Hematopoietic multipotent progenitor cell treated with erythropoietin and hydrocortisone succinate and interleukin-3 and kit ligand, for 17 days (in vitro differentiated cells): ENCODE measurements at regions not wholly inside any gene's neighbourhood (a gene's known extent, or its start where the extent isn't known, plus 50 kb on each side); places are given as distances from the start of the nearest gene placed in this dataset.

Source experiments
- DNase-seq: peaks from one replicate; pipeline ENCODE4 v3.0.0-alpha.2; 2015; ENCODE audit warnings: low spot score

GRCh38 chr14:97524589-97525319, 727.6 kb downstream of the VRK1 start:
- DNase-seq, result no peak

- DNase-seq, result no peak
Measured at GRCh38 chr14:97527993-97528392, 730.8 kb downstream of the VRK1 start.

DNA sequence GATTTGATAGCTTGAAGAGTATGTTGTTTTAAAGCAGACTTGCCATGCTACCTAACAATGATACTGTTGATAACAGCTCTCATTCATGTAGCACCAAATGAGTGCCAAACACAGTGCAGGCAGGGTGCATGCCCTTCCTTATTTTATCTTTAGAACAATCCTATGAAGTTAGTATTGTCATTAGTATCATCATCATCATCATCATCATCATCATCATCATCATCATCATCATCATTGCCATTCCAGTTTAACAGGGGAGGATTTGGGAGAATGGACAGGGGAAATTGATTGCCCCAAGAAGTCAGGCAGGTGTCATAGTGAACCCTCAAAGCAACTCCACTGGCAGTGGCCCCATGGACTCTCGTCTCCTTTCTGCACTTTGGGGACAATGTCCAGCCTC, 734.9 kb downstream of the VRK1 start:
- DNase-seq, result no peak

DNA sequence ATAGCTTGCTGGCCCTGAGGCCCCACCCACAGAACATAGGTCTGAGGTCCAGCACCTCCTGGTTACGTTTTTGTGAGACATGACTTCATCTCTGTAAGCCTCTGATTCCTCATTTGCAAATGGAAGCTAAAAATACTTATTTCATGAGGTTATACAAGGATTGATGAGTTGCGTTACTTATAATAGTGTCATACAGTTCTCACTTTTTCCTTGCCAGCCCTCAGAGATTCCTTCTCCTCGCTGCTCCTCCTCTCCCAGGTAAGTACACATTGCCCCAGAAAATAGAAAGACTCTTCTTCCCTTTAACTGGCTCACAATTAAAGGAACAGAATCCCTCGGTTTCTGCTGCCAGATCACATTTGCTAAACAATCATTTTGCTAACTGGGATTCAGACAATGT, 739.2 kb downstream of the VRK1 start:
- no peak for DNase-seq

GRCh38 chr14:97538749-97539410, 741.7 kb downstream of the VRK1 start:
- no peak for DNase-seq

DNA sequence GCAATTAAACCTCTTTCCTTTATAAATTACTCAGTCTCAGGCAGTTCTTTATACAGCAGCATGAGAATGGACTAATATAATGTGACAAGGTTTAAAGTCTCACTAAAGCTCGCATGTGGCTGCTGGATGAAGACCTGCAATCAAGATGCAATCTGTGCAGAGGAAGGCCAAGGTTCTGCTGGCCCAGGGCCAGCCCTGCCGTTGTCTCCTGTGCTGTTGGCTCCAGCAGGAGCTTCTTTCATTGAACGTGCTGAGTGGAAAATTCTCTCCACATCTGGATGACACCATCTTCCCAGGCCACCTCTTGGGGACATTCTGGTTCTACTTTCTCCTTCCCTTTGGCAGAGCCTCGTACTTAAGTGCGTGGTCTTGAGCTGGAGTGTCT, 742.2 kb downstream of the VRK1 start:
- no peak for DNase-seq

- DNase-seq, result no peak
Measured at GRCh38 chr14:97539884-97540283, 742.7 kb downstream of the VRK1 start.

GRCh38 chr14:97543221-97543620, 746.0 kb downstream of the VRK1 start:
- DNase-seq, result no peak

DNA sequence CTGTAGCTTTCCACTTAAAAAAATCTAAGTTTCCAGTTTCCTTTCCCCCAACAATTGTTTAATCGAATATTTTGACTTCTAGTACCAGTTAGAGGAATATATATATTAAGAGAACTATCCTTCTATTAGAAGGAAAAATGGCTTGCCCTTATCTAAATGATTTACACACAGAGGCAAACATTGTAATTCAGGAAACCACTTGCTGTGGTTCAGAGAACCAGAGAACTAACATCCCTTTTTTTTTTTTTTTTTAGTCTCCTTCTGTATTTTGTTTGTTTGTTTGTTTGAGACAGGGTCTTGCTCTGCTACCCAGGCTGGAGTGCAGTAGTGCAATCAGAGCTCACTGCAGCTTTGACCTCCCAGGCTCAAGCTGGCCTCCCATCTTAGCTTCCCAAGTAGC, 746.6 kb downstream of the VRK1 start:
- DNase-seq, result no peak

- no peak for DNase-seq
Measured at GRCh38 chr14:97544571-97544970, 747.4 kb downstream of the VRK1 start.

GRCh38 chr14:97546491-97547230, 749.5 kb downstream of the VRK1 start:
- DNase-seq, result no peak

GRCh38 chr14:97550463-97550862, 753.3 kb downstream of the VRK1 start:
- no peak for DNase-seq

- no peak for DNase-seq
Measured at GRCh38 chr14:97554597-97554996, 757.4 kb downstream of the VRK1 start.

DNA sequence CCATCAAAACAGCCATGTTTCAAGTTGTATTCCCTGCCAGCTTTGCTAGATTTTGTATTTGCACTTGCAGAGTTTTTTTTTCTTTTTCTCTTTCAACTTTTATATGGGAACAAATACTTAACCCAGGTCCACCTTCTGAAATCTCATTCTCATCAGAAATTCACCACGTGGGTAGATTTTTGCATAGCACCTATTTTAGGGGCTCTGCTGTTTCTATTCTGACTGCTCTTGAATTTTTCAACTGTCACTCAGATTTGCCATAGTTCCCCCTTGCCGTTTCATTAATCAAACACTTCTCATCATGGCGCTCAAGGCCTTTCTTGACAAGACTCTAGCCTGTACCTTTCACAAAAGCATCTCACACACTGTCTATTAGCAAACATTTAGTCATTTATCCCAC, 767.2 kb downstream of the VRK1 start:
- no peak for DNase-seq

- no peak for DNase-seq
Measured at GRCh38 chr14:97571201-97571600, 774.0 kb downstream of the VRK1 start.

DNA sequence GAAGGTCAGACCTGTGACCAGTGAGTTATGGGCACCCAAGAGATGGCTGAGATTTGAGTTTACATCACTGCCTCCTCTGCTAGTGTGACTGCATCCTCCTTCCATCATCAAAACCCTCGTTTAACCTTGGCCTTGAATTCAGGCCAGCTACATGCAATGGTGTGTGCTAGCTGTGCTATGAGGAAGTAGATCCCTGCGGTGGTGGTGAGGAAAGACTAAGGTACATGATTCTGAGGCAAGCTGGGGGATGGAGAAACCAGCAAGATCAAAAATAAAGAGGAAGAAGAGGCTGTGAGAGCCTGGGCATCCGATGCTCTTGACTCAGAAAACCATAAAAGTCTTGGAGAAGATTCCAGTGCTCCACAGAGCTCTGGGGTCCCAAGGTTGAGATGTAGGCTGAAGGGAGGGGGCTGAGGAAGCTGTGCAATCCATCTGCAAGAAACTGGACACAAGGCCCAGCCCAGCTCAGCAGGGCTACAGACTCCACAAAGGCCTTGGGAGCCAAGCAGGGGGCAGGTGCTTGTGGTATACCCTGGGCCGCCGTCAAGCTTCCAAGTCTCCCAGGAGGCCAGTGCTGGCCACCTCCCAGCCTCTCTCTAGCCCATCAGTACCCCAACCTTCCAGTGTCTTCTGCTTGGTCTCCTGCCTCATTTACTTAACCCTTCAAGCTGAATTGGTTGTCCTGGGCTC, 774.8 kb downstream of the VRK1 start:
- no peak for DNase-seq

DNA sequence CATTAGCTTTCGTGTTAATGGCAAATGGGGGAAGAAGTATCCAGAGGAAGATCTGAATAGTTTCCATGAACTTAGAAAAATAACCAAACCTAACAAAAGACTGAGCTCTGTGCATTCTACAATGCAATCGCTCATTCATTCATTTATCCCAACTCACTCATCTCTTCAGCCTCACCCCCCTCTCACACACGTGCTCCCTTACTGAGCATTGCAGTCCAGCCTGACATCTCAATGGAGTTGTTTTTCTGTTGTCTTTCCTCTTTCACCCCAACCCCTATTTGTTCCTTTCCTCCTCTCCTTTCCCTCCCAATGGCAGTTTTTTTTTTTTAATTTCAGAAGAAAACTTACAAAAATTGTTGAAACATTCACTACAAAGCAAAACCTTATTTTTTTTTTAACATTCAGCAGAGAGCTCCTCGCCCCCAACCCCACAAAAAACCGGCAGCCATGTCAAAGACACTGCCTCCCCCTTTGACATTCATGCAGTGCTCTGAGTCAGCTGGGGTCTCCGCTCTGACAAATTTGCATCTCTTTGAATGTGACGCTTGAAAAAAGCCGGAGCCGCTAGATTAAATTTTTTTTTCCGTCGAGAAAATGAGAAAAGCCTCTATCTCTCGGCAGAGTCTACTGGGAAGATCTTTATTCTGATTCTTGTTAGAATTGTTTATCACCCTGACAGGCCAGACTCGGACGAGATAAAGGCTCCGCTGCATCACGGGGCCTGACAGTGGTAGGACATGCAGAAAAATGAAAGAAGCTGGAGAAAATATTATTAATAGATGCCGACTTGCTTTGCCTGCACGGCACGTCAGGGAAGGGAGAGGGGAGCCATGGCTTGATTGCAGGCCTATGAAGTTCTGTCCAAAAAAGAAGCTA, 775.6 kb downstream of the VRK1 start:
- no peak for DNase-seq

DNA sequence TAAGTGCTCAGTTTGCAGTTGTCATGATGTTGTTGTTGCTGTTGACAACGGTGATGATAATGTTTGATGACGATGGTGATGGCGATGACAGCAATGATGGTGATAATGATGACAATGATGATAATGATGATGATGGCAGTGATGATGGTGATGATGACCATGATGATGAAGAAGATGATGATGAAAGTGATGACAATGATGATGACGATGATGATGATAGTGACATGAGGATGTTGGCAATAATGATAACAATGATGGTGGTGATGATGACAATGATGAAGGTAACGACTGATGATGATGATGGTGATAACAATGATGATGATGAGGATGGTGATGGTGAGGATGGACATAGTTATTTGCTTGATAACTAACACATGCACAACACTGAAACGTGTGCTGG, 778.5 kb downstream of the VRK1 start:
- no peak for DNase-seq

DNA sequence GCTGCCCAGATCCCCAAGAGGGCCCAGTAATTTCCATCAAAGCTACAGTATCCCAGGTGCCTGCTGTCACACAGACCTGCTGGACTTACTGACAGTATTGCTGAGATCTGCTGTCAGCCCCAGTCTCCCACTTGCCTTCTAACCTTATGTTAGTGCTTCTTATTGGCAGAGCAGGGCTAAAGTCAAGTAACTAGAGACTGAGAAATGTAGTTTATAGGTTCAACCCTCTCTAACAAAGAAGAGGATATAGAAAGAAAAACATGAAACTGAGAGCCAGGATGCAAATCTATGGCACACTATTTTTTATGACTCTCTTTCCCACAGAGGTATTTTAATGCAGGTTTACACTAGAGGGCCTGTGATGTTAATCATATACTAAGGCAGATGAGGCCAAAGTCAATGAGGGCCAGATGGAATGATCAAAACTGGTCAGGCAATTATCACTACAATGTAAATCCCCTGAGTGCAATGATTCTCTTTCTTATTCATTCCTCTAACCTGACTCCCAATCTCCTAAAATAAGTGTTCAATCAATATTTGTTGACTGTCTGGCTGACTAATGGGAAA, 781.9 kb downstream of the VRK1 start:
- DNase-seq, result no peak

- no peak for DNase-seq
Measured at GRCh38 chr14:97581016-97581415, 783.8 kb downstream of the VRK1 start.

DNA sequence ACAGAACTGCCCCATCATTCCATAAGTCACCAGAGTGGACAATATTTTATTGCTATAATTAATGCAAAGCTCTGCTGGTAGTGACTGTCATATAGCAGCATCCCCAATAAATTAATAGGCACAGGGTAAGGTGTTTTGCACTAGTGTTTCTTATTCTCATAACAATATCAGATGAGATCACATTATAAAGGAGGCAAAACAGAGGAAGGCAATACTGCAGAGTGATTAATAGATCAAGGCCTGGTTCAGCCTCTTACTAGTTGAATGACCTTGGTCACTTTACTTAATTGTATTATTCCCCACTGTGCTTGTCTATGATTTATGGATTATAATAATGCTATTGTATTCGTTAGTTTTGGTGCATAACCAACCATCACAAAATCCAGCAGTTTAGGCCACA, 784.8 kb downstream of the VRK1 start:
- no peak for DNase-seq
